Neuron (in vitro differentiated cells): ENCODE measurements at regions not wholly inside any gene's neighbourhood (a gene's known extent, or its start where the extent isn't known, plus 50 kb on each side); places are given as distances from the start of the nearest gene placed in this dataset.
"Not testable (repeated sequence)": the region's sequence is repeated elsewhere in the genome, so short reads cannot be mapped to it uniquely, and the experiment has no call there.

Source experiments
- H2AFZ ChIP-seq: one replicate; pipeline ENCODE4 v1.6.1; 2013; ENCODE audit warnings: low read depth, mild to moderate bottlenecking, inconsistent platforms, low read length, moderate library complexity
- H3K27me3 ChIP-seq: one replicate; pipeline ENCODE4 v1.6.1; 2013; ENCODE audit warnings: low read length; ENCODE audit not compliant: insufficient read depth
- H3K36me3 ChIP-seq: one replicate; pipeline ENCODE4 v1.6.1; 2013; ENCODE audit warnings: low read length; ENCODE audit not compliant: insufficient read depth
- H3K4me1 ChIP-seq: one replicate; pipeline ENCODE4 v1.6.1; 2013; ENCODE audit warnings: low read length; ENCODE audit not compliant: insufficient read depth
- H3K4me3 ChIP-seq: 2 replicates; pipeline ENCODE4 v1.5.1; 2013; ENCODE audit warnings: mild to moderate bottlenecking, low read length, moderate library complexity
- H3K9me3 ChIP-seq: one replicate; pipeline ENCODE4 v1.6.1; 2013; ENCODE audit warnings: low read length

GRCh38 chr4:79584902-79585301, 176.9 kb upstream of the GK2 start:
- Histone ChIP-seq H3K4me1 (peaks cover 8% of the 10 kb centered on the region), H3K9me3 (peaks cover 3% of the 10 kb centered on the region), H3K27me3 (no peaks in the 10 kb centered on the region), H3K36me3 (no peaks in the 10 kb centered on the region), H2AFZ (peak overlapping the region; percentile 17), H3K4me3 (no peak overlapping the region)

GRCh38 chr4:79584352-79584751, 176.3 kb upstream of the GK2 start:
- H2AFZ ChIP-seq = no peak overlapping the region
- H3K4me1 ChIP-seq = peaks cover 8% of the 10 kb centered on the region
- H3K4me3 ChIP-seq = no peak overlapping the region
- H3K27me3 ChIP-seq = no peaks in the 10 kb centered on the region
- H3K9me3 ChIP-seq = peaks cover 3% of the 10 kb centered on the region
- H3K36me3 ChIP-seq = no peaks in the 10 kb centered on the region

GRCh38 chr4:79578606-79579005, 170.6 kb upstream of the GK2 start:
- Histone ChIP-seq H3K4me1 (no peaks in the 10 kb centered on the region), H2AFZ (no peak overlapping the region), H3K9me3 (no peaks in the 10 kb centered on the region), H3K4me3 (no peak overlapping the region), H3K27me3 (no peaks in the 10 kb centered on the region), H3K36me3 (no peaks in the 10 kb centered on the region)

GRCh38 chr4:79576429-79576753, 168.4 kb upstream of the GK2 start:
- no peaks in the 10 kb centered on the region for H3K9me3 ChIP-seq
- H3K4me1 ChIP-seq = no peaks in the 10 kb centered on the region
- H3K27me3 ChIP-seq = no peaks in the 10 kb centered on the region
- no peak overlapping the region for H2AFZ ChIP-seq
- no peaks in the 10 kb centered on the region for H3K36me3 ChIP-seq
- H3K4me3 ChIP-seq = no peak overlapping the region

GRCh38 chr4:79575709-79576428, 167.8 kb upstream of the GK2 start:
- H3K4me3 ChIP-seq = no peak overlapping the region
- no peaks in the 10 kb centered on the region for H3K9me3 ChIP-seq
- H3K36me3 ChIP-seq = no peaks in the 10 kb centered on the region
- no peak overlapping the region for H2AFZ ChIP-seq
- no peaks in the 10 kb centered on the region for H3K4me1 ChIP-seq
- H3K27me3 ChIP-seq = no peaks in the 10 kb centered on the region

GRCh38 chr4:79574741-79575451, 166.9 kb upstream of the GK2 start:
- no peaks in the 10 kb centered on the region for H3K4me1 ChIP-seq
- H3K36me3 ChIP-seq = no peaks in the 10 kb centered on the region
- no peaks in the 10 kb centered on the region for H3K27me3 ChIP-seq
- no peaks in the 10 kb centered on the region for H3K9me3 ChIP-seq
- H3K4me3 ChIP-seq = no peak overlapping the region
- no peak overlapping the region for H2AFZ ChIP-seq

GRCh38 chr4:79563219-79563618, 155.2 kb upstream of the GK2 start:
- Histone ChIP-seq H2AFZ (no peak overlapping the region), H3K36me3 (no peaks in the 10 kb centered on the region), H3K27me3 (no peaks in the 10 kb centered on the region), H3K4me1 (peaks cover 4% of the 10 kb centered on the region), H3K4me3 (no peak overlapping the region), H3K9me3 (no peaks in the 10 kb centered on the region)

- H3K27me3 ChIP-seq = no peaks in the 10 kb centered on the region
- H3K9me3 ChIP-seq = no peaks in the 10 kb centered on the region
- peaks cover 4% of the 10 kb centered on the region for H3K4me1 ChIP-seq
- H3K4me3 ChIP-seq = no peak overlapping the region
- H3K36me3 ChIP-seq = no peaks in the 10 kb centered on the region
- no peak overlapping the region for H2AFZ ChIP-seq
These were observed 153.7 kb upstream of the GK2 start for GRCh38 chr4:79561751-79562150.

- not testable (repeated sequence) for H3K36me3 ChIP-seq, H3K27me3 ChIP-seq, H3K4me3 ChIP-seq, H3K9me3 ChIP-seq, H3K4me1 ChIP-seq, H2AFZ ChIP-seq
These were observed 151.4 kb upstream of the GK2 start for GRCh38 chr4:79559398-79559797.

- no peak overlapping the region for H2AFZ ChIP-seq
- no peaks in the 10 kb centered on the region for H3K9me3 ChIP-seq
- no peak overlapping the region for H3K4me3 ChIP-seq
- no peaks in the 10 kb centered on the region for H3K36me3 ChIP-seq
- H3K27me3 ChIP-seq = no peaks in the 10 kb centered on the region
- H3K4me1 ChIP-seq = no peaks in the 10 kb centered on the region
These were observed 144.3 kb upstream of the GK2 start for GRCh38 chr4:79552311-79552710.

GRCh38 chr4:79551555-79551954, 143.5 kb upstream of the GK2 start:
- H2AFZ ChIP-seq = no peak overlapping the region
- no peaks in the 10 kb centered on the region for H3K9me3 ChIP-seq
- H3K4me1 ChIP-seq = no peaks in the 10 kb centered on the region
- H3K27me3 ChIP-seq = no peaks in the 10 kb centered on the region
- H3K4me3 ChIP-seq = no peak overlapping the region
- H3K36me3 ChIP-seq = no peaks in the 10 kb centered on the region

- no peaks in the 10 kb centered on the region for H3K4me1 ChIP-seq
- H2AFZ ChIP-seq = no peak overlapping the region
- no peaks in the 10 kb centered on the region for H3K27me3 ChIP-seq
- no peaks in the 10 kb centered on the region for H3K9me3 ChIP-seq
- H3K4me3 ChIP-seq = no peak overlapping the region
- H3K36me3 ChIP-seq = no peaks in the 10 kb centered on the region
These were observed 139.8 kb upstream of the GK2 start for GRCh38 chr4:79547851-79548250.

- H3K4me1 ChIP-seq, H3K4me3 ChIP-seq, H3K9me3 ChIP-seq, H2AFZ ChIP-seq, H3K27me3 ChIP-seq, H3K36me3 ChIP-seq: not testable (repeated sequence)
These were observed 137.3 kb upstream of the GK2 start for GRCh38 chr4:79545292-79545691.

- Histone ChIP-seq H3K4me1 (no peaks in the 10 kb centered on the region), H3K4me3 (no peak overlapping the region), H3K36me3 (no peaks in the 10 kb centered on the region), H3K9me3 (no peaks in the 10 kb centered on the region), H3K27me3 (no peaks in the 10 kb centered on the region), H2AFZ (no peak overlapping the region)
These were observed 132.1 kb upstream of the GK2 start for GRCh38 chr4:79540143-79540542.
